ENCODE measurements at regions not wholly inside any gene's neighbourhood (a gene's known extent, or its start where the extent isn't known, plus 50 kb on each side); places are given as distances from the start of the nearest gene placed in this dataset.
"Not testable (repeated sequence)": the region's sequence is repeated elsewhere in the genome, so short reads cannot be mapped to it uniquely, and the experiment has no call there.

DNA sequence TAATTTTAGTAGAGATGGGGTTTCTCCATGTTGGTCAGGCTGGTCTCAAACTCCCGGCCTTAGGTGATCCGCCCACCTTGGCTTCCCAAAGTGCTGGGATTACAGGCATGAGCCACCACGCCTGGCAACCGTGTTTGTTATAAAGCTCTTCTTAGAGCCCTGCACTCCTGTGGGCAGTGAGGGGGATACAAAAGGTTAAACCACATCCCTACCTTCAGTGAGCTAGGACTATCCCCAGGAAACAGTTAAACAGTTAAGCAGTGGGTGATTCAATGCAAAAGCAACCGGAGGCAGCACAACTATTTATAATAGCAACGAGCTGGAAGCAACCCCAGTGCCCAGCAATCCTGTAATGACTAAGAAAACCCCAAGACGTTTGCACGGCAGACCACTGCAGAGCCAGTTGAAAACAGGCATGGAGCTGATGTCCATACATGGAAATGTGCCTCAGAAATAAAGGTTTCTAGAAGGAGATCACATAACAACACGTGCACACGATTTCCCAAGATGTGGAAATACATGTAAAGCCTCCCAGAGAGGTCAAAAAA, 107.2 kb upstream of the LYZL2 start:
- peak in 6 of 56 donors; percentile 12 to 36 (median 25) for DNase-seq

DNA sequence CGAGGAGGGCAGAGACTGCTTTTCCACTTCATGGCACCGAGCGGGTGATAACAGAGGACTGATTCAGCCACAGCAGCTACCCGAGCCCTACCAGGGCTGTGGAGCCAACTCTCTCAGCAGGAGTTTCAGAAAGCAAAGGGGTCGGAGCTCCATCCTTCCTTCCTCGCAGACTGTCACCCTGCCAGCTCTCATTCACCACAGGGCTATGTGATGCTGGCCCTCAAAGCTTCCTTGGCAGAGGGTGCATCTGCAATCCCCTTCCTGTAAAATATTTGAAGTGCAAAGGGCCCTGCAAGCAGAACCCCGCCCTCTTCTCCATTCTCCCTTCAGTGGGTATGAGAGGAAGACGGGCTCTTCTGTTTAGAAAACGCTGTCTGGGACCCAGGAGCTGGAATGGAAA, 105.3 kb upstream of the LYZL2 start:
- no peak for DNase-seq

- no peak for DNase-seq
Measured at GRCh38 chr10:30732671-30733070, 103.1 kb upstream of the LYZL2 start.

DNA sequence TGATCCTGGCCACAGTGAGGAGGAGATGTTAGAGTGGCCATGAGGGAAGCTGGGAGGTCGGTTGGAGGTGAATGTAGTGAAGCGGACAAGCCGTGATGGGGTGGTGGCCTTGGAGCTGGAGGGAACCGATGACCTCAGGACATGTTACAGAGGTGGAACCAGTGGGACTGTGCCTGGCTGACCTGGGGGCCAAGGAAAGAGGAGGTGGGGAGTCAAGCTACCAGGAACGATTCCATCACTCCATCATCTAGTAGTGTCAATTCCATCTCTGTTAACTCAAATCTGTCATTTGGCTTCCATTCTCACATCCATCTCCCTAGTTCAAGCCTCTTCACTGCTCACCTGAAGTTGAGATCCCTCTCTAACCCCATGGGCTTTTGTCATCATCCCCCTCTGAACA, 102.4 kb upstream of the LYZL2 start:
- DNase-seq = no peak

DNA sequence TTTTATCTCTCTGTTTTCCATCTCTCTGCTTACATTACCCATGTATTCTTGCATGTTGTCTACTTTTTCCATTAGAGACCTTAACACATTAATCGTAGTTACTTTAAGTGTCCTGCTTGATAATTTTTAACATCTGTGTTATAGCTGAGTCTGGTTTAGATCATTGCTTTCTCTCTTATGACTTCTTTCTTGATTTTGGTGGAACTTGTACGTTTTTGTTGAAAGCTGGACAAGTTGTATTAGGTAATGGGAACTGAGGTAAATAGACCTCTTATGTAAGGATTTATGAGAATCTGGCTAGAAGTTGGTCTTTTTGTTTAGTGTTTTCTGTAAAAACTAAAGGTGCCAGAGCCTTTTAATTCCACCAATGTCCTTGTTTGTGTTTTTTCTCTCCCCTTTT, 100.8 kb upstream of the LYZL2 start:
- DNase-seq = no peak

GRCh38 chr10:30728766-30729165, 99.2 kb upstream of the LYZL2 start:
- DNase-seq = no peak

DNA sequence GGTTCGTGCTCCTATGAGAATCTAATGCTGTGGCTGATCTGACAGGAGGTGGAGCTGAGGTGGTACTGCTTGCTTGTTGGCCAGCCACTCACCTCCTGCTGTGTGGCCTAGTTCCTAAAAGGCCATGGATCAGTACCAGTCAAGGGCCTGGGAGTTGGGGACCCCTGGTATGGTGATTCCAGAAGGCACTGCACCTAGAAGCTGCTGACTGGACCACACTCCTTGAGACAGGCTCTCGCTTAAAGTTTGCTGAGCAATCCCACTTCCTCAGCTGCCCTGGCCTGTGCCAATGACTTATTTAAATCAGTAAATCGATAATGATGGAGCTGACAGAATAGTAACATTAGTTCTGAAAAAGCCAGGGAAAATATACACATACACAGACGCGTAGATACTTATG, 98.6 kb upstream of the LYZL2 start:
- DNase-seq = no peak

DNA sequence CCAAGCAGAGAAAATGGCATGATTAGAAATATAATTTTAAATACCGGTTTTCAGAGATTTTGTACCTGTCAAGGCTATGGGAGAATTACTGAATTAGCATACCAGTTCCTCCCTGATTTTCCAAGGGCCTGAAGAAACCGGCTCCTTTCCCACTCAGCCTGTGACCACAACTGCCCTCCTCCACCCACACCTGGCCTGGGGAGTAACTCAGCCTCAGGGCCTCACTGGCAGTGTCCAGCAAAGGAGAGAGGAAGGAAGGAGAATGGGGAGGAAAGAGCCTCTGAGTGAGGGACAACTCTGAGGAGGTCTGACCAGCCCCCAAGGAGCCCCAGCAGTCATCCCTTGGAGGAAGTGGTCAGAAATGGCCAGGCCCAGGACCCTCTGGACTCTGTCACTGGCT, 98.0 kb upstream of the LYZL2 start:
- DNase-seq = no peak

- DNase-seq = peak in 53 of 56 donors; percentile 5 to 91 (median 56)
Measured at GRCh38 chr10:30726783-30727414, 97.3 kb upstream of the LYZL2 start.

DNA sequence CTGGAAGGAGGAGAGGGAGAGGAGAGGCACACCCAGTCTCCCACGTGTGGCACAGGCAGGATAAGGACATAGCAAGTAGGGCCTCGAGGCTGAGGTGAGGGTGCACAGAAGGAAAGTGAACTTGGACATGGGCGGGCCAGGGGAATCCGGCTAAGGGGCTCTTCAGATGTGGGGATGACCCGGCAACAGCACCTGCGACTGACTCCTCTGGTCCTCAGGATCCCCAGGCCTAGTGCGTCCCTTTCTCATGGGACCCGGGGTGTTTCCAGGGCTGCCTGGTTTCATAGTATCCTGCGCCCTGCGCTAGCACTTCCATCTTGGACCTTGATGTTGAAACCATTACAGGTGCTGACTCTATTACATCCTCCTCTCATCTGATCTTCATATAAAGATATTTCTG, 96.1 kb upstream of the LYZL2 start:
- DNase-seq = no peak

DNA sequence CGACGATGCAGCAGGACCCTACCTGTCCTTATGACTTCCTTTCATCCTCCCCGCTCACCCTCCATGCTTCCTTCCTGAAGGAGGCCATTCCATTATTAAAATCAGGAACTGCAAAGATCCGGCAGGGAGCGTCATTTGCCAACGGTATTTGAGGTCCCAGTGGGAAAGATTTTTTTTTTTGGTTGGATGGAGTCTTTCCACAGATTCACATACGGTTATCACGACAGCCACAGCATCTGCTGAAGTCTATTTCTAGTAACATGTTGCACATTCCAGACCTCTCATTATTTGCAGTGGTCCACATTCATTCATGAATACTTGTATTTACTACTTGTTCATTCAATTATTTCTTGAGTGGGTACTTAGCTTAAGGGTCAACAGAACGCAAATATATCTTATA, 94.7 kb upstream of the LYZL2 start:
- DNase-seq = no peak

GRCh38 chr10:30722956-30723620, 93.5 kb upstream of the LYZL2 start:
- no peak for DNase-seq

DNA sequence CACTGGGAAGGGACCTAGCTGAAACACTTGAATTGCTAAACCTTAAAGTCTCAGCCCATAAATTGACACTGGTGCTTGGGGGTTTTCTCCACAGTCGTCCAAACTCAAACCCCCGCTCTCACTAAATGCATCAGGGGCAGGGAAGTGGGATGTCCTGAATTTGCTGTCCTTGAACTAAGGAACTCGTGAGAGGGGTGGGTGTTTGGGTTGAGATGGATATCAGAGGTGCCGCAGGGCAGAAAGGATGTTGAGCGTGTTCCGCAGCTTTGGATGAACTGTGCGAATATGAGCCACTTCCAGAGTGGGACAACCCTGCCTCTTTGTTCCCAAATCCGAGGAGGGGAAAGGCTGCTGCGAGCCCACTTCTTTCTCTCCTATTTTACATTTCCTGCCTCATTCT, 90.3 kb upstream of the LYZL2 start:
- DNase-seq = no peak

- DNase-seq = no peak
Measured at GRCh38 chr10:30709700-30710358, 80.3 kb upstream of the LYZL2 start.

DNA sequence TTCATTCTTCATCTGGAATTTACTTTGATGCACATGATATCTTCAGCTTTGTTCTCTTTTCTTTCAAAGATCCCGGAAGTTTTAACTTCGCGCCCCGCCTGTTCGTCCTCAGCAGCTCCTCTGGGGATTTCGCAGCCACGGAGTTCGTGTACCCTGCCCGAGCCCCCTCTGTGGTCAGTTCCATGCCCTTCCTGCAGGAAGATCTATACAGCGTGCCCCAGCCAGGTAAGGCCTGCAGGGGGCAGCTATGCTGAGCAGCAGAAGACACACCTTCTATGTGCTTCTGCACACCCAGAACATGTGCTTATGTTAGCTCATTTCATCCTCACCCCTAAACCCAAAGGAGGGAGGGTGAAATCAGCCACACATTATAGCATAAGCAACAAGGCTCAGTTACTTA, 79.7 kb upstream of the LYZL2 start:
- no peak for DNase-seq

GRCh38 chr10:30708234-30708633, 78.7 kb upstream of the LYZL2 start:
- DNase-seq = no peak

DNA sequence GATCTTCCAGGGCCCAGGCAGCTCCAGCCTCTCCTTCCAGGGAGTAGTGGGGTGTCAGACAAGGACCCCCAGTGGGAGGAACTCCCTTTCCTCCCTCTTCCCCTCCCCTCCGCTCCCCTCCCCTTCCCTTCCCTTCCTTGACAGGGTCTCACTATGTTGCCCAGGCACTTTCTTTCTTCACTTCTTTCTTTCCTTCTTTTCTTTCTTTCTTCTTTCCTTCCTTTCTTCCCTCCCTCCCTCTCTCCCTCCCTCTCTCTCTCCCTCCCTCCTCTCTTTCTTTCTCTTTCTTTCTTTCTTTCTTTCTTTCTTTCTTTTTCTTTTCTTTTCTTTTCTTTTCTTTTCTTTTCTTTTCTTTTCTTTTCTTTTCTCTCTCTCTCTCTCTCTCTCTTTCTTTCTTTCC, 76.6 kb upstream of the LYZL2 start:
- DNase-seq = not testable (repeated sequence)

- DNase-seq = no peak
Measured at GRCh38 chr10:30705625-30706149, 76.1 kb upstream of the LYZL2 start.

GRCh38 chr10:30705101-30705624, 75.6 kb upstream of the LYZL2 start:
- no peak for DNase-seq

DNA sequence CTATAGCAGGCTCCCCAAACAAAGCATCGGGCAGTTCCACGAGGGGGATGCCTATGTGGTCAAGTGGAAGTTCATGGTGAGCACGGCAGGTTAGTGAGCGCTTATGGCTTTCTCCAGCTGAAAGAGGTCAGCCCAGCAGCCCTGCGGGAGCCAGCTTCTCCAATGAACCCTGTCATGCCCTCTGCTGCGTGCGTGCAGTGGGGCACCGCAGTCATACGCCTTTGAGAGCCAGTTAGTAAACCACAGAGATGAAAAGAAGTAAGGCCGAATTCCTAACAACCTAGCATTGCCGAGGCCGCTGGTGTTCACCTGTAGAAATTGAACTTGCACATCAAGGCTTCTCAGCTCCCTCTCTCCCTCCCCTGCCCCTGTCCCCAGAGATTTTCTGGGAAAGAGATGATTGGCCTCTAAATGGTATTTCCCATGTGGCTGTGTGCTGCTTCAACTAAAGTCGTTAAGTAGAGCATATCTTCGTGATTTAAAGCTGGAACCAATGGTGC, 75.1 kb upstream of the LYZL2 start:
- not testable (repeated sequence) for DNase-seq

DNA sequence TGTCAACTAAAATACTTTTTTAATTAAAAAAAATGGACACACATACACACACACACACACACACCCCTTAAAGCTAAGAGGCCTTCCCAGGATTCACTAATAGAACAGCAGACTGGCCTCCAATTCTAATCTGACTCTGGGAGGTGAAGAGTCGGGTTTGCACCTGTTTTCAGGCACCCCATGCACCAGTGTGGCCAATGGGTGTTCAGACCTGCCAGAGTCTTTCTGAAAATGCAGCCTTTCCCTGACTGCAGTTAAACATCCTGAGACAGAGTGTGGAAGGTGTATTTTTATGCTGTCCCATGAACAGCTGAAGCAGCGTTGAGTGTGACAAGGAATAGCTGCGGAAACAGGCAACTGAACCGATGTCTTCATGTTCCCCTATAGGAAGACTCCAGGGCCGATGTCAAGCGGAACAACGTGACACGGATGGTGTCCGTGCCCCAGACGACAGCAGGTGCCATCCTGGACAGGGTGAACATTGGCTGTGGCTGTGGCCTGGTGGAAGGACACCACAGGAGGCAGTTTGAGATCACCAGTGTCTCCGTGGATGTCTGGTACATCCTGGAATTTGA, 74.6 kb upstream of the LYZL2 start:
- DNase-seq = no peak

DNA sequence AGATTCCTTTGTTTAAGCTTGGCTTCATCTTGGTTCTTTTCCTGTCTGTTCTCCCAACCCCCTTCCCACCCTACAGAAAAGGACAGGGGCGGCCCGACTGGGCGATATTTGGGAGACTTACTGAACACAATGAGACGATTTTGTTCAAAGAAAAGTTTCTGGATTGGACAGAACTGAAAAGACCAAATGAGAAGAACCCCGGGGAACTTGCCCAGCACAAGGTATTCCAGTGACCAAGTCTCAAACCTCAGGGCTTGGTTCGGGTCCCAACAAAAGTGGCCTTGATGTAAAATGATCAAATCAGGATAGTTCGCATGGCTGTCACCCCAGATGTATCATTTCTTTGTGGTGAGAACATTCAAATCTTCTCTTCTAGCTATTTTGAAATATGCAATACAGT, 73.9 kb upstream of the LYZL2 start:
- not testable (repeated sequence) for DNase-seq

Measured in amygdala (tissue), 56 donors.